NCI-H82 treated with DMSO at 0.1 percent for 48 hours (cell line): ENCODE measurements at regions not wholly inside any gene's neighbourhood (a gene's known extent, or its start where the extent isn't known, plus 50 kb on each side); places are given as distances from the start of the nearest gene placed in this dataset.
"Not testable (repeated sequence)": the region's sequence is repeated elsewhere in the genome, so short reads cannot be mapped to it uniquely, and the experiment has no call there.

Experiments
- DNase-seq: peaks from one replicate; lab custom pipeline; 2025; ENCODE audit not compliant: unreplicated experiment; lab: John Stamatoyannopoulos, UW

DNA sequence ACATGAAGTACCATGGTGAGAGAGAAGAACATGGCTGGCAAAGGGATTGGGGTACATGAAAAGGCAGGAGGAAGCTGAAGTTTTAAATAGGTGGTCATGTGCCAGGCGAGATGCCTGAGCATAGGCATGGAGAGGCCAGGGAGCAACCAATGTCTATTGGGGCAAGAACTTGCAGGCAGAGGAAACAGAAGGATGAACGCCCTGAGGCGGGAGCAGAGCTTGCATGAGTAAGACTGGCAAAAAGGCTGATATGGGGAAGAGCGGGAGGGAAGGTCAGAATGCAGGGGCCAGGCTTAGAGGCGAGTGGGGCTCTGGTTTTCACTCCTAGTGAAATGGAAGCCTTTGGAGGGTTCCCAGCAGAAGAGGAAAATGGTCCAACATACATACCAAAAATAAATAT lies 52.5 kb upstream of the VSTM5 start:
- DNase-seq, result no peak

DNA sequence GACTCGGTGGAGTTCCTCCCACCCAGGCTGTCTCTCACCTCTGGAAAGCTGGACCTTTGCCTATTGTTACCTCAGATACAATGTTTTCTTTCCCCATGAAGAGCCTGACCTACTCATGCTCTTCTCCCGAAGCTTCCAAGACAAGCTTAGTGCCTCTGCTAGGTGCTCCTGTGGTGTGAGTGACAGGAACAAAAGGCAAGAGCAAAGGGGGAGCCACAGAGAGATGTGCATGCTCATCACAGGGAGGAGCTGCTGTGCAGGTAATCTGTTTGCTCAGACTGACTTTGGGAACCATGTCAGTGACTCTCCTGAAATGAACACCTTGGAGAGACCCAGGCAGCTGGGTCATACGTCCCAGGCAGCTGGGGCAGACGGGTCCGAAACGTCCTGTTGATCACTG lies 53.6 kb upstream of the VSTM5 start:
- no peak for DNase-seq

- DNase-seq, result no peak
These were observed 54.3 kb upstream of the VSTM5 start for GRCh38 chr11:93904716-93905115.

GRCh38 chr11:93905384-93905783 lies 55.0 kb upstream of the VSTM5 start:
- no peak for DNase-seq

DNA sequence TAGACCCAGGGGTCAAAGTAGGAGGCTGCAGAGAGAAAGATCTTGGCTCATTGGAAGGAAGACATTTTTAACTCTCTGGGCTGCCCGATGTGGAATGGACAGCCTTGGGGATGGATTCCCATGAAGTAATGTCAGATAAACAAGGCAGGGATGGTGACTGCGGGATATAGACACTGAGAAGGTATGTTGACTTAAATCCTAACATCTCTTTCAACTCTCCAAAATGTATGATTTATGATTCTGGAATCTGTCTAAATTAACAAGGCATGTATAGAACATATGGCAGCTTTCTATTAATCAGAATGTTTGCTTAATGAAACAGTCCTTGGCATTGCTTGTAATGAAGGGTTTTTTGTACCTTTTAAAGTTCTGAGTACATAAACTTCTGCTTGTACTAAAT lies 56.1 kb upstream of the VSTM5 start:
- no peak for DNase-seq

DNA sequence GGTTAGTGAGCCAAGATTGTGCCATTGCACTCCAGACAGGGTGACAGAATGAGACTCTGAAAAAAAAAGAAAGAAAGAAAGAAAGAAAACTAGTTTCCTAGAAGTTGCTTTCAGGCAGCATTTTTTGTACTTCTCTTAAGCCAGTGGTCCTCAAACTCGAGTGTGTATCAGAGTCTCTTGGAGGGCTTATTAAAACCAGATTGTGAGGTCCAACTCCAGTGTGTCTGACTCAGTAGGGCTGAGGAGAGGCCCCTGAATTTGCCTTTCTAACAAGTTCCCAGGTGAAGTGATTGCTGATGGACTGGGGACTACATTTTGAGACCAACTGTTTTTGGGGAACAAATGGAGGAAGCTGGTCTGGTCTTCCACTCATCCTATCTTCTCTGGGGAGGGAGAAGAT lies 57.5 kb upstream of the VSTM5 start:
- no peak for DNase-seq

DNA sequence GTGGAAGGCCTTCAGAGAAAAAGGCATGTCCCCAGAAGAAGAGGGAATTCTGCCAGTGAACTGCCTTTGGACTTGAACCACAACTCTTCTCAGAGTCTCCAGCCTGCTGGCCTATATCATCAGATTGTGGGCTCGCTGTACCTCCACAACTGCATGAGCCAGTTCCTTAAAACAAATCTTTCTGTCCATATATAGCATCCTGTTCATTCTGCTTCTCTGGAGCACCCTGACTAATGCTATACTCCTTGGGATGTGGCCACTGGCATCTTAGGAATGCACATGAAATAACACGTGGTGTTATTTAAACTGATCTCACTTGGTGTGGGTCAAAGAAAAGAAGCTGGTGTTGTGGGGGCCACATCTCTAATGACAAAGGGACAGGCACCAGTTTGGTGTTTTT lies 58.3 kb upstream of the VSTM5 start:
- DNase-seq, result no peak

DNA sequence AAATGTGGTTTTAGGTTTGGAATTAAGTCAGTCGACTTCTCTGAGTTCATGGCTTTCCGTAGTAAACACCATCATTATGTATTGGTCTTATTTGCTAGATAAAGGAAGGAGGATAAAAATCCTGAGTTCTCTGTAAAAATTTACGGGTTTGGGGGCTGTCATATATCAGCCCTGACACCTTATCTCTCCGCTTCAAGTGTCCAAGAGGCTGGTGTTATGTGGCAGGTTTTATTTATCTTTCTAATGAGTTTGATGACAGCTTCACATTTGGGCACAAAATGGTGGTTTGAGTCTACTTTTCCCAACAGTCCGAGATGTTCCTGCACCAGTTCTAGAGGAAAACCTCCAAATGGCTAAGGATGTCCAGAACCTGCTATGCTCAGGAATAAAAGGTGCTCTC lies 67.3 kb upstream of the VSTM5 start:
- no peak for DNase-seq

GRCh38 chr11:93921695-93922468 lies 71.5 kb upstream of the VSTM5 start:
- DNase-seq, result peak; percentile 39

DNA sequence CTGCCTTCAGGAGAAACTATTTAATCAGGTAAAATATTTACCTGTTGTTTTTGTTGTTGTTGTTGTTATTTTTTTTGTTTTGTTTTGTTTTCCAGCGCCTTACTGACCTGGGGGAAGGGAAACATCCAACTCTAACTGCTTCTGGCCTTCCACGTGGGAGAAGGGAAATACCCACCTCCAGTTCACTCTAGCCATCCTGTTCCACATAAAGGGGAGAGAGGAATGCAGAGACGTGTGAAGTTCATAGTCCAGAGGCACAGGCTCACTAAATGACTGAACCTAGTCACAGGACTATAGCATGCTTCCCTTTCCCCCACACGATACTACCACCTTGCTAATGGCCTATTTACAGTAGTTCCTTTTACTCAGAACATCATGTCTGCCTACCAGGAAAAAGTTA lies 72.4 kb upstream of the VSTM5 start:
- no peak for DNase-seq

GRCh38 chr11:93926099-93926498 lies 75.7 kb upstream of the VSTM5 start:
- not testable (repeated sequence) for DNase-seq

- no peak for DNase-seq
These were observed 79.0 kb upstream of the VSTM5 start for GRCh38 chr11:93929407-93929806.

- no peak for DNase-seq
These were observed 82.8 kb upstream of the VSTM5 start for GRCh38 chr11:93933230-93933629.

DNA sequence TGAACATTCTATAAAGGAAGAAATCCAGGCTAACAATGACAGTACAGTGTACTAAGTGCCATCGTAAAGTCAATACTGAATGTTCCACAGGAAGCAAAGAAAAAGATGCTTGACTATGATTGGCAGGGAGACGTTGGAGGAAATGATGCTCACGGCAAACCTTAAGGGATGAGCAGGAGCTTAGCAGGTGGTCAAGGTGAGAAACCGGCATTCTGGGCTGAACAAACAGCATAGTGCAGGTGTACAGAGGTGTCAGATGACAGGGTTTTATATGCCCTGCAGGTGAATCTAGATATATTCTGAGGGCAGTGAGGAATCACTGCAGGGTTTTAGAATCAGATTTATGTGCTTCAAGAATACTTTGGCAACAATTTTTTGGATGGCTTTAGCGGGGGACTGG lies 85.3 kb upstream of the HEPHL1 start:
- DNase-seq, result no peak

DNA sequence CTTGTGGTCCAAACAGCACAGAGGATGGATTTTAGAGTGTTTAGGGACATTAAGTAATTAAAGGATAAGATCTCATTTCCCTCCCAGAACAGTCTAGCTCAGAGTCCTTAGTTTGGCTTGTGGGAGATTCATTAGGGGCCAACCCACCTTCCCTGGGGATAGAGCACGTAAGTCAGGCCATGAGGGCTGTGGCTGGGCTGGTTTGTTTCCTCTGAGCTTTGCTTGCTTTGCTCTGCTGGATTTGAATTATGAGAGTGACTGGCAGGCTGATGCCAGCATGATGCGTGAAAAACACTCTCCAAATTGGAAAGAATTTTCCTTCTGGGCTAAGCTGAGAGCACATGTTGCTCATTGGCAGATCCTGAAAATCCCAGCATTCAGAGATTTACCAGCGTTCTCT lies 84.7 kb upstream of the HEPHL1 start:
- peak; percentile 5 for DNase-seq

- no peak for DNase-seq
These were observed 81.9 kb upstream of the HEPHL1 start for GRCh38 chr11:93939084-93939760.

DNA sequence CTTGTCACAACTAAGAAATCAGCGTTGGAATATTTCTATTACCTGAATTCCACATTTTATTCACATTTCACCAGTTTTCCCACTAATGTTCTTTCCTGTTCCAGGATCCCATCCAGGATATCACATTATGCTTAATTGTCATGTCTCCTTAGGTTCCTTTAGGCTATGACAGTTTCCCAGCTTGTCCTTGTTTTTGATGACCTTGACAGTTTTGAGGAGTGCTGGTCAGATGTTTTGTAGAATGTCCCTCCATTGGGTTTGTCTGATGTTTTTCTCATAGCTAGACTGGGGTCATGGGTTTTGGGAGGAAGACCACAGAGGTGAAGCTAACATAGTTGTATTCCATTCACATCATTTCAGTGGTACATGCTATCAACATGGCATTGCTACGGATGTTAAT lies 80.8 kb upstream of the HEPHL1 start:
- DNase-seq, result no peak

DNA sequence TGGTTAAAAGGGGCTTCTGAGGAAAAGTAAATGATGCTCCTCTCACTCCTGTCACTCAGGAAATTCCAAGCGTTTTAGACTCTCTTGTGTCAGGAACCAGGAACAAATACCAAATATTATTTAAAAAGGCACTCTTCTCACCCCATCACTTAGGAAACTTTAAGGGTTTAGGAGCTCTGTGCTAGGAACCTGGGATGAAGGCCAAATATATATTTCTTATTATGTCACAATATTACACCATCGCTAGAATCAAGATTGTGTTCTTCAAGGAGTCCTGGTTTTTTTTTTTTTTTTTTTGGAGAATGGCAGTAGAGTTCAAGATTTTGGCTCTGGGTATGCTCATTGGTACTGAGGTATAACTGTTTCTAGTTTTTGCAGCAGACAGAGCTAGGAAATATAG lies 79.0 kb upstream of the HEPHL1 start:
- DNase-seq, result no peak

DNA sequence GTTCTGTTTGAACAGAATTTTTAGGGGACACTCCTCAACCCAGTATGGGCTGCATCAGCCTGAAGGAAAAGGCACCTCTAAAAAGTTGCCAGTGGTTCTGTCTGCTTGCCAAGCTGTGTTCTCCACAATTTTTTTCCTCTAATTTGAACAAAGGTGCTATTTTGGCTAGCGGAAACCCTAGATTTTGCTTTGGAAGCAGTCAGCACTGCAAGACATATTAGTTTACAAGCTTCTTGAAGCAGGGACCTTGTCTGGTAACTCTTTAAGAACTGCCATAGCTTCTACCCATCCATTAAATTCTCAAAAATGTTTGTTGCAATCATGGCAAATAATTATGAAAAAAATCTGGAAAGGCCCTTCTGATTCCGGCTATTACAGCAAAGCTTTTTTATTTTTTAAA lies 75.6 kb upstream of the HEPHL1 start:
- DNase-seq, result no peak

DNA sequence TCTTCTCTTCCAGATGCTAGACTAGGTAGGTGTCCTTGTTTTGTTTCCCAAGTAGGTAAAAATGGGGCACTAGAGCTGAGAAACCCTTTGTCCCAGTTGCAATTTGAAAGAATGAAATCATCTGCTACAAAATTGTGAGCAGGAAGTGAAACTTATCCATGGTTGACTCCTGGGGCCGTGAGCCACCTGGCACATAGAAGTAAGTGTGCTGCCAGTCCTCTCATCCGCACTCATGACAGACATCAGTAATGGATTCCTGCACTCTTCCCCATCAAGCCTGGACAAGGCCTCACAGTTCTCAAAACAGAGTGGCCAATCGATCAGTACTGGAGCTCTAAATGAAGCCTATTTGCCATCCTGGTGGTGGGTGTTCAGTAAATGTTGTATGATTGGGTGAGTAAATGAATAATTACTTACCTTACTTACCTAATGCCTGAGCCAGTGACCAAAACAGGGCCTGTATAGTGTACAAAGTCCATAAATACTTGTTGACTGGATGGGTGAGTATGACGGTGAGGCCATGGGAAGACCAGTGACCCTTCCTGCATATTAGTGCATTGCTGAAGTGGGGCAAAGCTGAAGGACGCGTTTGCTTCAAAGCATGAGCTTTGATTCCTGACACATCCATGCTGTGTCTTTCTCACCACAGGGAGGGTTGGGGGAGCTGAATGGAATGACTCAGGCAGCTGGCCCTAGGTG lies 68.9 kb upstream of the HEPHL1 start:
- DNase-seq, result no peak

DNA sequence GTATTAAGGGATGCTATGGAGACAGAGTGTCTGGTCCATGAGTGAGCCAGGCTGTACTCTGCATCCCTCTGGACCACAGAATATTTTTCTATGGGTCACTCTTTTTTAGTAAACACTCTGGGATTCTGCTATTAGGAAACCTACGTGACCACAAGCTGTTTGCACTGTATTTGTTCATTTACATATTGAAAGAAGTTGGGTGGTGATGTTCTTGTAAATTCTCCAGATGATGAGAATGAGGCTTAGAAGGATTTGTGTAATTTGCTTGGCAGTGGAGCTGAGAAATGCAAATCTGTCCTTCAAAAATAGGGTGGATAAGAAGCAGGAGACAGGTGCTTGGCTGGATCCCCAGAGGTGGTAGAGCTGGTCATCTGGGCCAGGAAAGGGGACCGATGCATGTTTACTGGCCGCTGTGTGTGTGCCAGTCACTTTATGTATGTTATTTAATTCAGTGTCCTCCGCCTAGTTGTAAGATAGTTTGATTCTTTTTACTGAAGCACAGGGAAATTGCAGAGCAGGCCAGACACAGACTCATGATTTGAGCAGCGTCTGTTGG lies 63.7 kb upstream of the HEPHL1 start:
- DNase-seq, result no peak

- no peak for DNase-seq
These were observed 62.2 kb upstream of the HEPHL1 start for GRCh38 chr11:93958991-93959390.
